ENCODE measurements at regions not wholly inside any gene's neighbourhood (a gene's known extent, or its start where the extent isn't known, plus 50 kb on each side); places are given as distances from the start of the nearest gene placed in this dataset.

DNA sequence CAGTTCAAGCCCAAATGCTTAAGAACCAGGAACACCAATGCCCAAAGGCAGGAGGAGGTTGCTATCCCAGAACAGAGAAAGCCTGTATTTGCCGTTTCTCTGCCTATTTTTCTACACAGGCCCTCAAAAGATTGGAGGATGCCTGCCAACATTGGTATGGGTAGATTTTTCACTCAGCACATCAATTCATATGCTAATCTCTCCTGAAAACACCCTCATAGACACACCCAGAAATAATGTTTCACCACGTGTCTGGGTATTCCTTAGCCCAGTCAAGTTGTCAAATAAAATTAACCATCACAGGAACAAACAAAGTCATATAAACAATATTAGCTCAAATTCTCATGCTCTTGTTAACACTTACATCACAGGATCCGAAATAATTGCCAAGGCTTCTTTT lies 121.9 kb downstream of the RGS21 start:
- H3K9ac ChIP-seq (ENCODE audit: low read length): no peak overlapping the region
- H2AK5ac ChIP-seq (ENCODE audit: low read length, severe bottlenecking): no peak overlapping the region
- no peaks in the 10 kb centered on the region for H3K36me3 ChIP-seq (ENCODE audit: control insufficient read depth in 1 of 2, insufficient read depth in 2 of 2, low read depth in 1 of 2, low read length in 2 of 2)
- H3K4me2 ChIP-seq (ENCODE audit: low read length, poor library complexity, severe bottlenecking): no peak overlapping the region
- no peak overlapping the region for H3K27ac ChIP-seq (ENCODE audit: low read length, poor library complexity, severe bottlenecking)
- no peak overlapping the region for H2BK5ac ChIP-seq (ENCODE audit: low read depth, low read length, poor library complexity, severe bottlenecking)
- H4K8ac ChIP-seq (ENCODE audit: low read length): no peak overlapping the region
- no peaks in the 10 kb centered on the region for H3K79me1 ChIP-seq (replicated peaks; ENCODE audit: low read length, poor library complexity, severe bottlenecking)
- no peak overlapping the region for H2BK15ac ChIP-seq (ENCODE audit: low read depth, poor library complexity, severe bottlenecking)
- peaks cover 3% of the 10 kb centered on the region for H3K4me1 ChIP-seq (ENCODE audit: control insufficient read depth, insufficient read depth, low read depth, low read length)
- H2BK120ac ChIP-seq (ENCODE audit: low read depth, low read length): no peak overlapping the region
- no peak overlapping the region for H3K4me3 ChIP-seq (ENCODE audit: insufficient read depth in 1 of 2, low read depth in 1 of 2, low read length in 2 of 2)
- DNase-seq: no peak
- no peak overlapping the region for H3K23ac ChIP-seq (ENCODE audit: low read length in 2 of 2)
- WGBS: 75% methylated on average over 3 of the region's 3 CpGs
- H4K91ac ChIP-seq (ENCODE audit: low read length): no peak overlapping the region
- no peak overlapping the region for H3K14ac ChIP-seq (ENCODE audit: low read length in 2 of 2)
- H3K4ac ChIP-seq (ENCODE audit: low read depth in 1 of 2, low read length in 2 of 2): no peak overlapping the region
- no peak overlapping the region for H2AFZ ChIP-seq (ENCODE audit: low read depth, low read length)
- no peak overlapping the region for H3K18ac ChIP-seq (ENCODE audit: low read depth in 1 of 2, low read length in 2 of 2)
- H3K9me3 ChIP-seq (ENCODE audit: control insufficient read depth, low read length): no peaks in the 10 kb centered on the region
- H2BK12ac ChIP-seq (ENCODE audit: low read length in 2 of 2): no peak overlapping the region
- no peaks in the 10 kb centered on the region for H3K27me3 ChIP-seq (ENCODE audit: control insufficient read depth in 1 of 2, insufficient read depth in 1 of 2, low read length in 2 of 2)

DNA sequence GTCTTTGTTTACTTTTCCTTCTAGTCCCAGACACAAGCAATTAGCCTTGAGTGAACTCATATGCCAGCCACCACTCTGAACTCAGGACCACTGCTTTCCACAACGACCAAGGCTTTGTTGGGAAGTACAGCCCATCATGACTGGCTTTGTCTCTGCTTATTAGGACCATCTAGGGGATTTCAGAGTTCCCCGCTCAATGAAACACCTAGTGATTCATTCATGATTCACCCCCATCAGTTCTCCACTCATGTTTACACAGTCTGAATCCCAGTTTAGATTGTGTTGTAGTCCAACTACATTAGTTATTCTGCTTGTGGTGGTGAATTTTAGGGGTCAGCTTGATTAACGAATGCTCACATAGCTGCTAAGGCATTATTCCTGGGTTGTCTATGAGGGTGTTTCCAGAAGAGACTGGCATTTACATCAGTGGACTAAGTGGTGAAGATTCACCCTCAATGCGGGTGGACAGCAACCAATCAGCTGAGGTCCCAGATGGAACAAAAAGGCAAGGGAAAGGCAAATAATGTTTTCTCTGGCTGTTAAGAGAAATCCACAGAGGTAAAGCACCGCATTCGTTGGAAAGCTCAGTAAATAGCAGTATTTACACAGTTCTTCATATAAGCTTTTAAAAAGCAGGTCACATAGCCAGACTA lies 122.7 kb downstream of the RGS21 start:
- no peak overlapping the region for H4K91ac ChIP-seq (ENCODE audit: low read length)
- no peak overlapping the region for H3K23ac ChIP-seq (ENCODE audit: low read length in 2 of 2)
- H3K14ac ChIP-seq (ENCODE audit: low read length in 2 of 2): no peak overlapping the region
- peak overlapping the region in 1 of 2 experiments; percentile 52 for H2BK12ac ChIP-seq (ENCODE audit: low read length in 2 of 2)
- H3K27me3 ChIP-seq (ENCODE audit: control insufficient read depth in 1 of 2, insufficient read depth in 1 of 2, low read length in 2 of 2): no peaks in the 10 kb centered on the region
- H3K4me2 ChIP-seq (ENCODE audit: low read length, poor library complexity, severe bottlenecking): no peak overlapping the region
- no peak overlapping the region for H3K9ac ChIP-seq (ENCODE audit: low read length)
- no peak overlapping the region for H3K27ac ChIP-seq (ENCODE audit: low read length, poor library complexity, severe bottlenecking)
- H3K9me3 ChIP-seq (ENCODE audit: control insufficient read depth, low read length): no peaks in the 10 kb centered on the region
- H3K4me3 ChIP-seq (ENCODE audit: insufficient read depth in 1 of 2, low read depth in 1 of 2, low read length in 2 of 2): no peak overlapping the region
- H3K4ac ChIP-seq (ENCODE audit: low read depth in 1 of 2, low read length in 2 of 2): no peak overlapping the region
- peak; percentile 84 for DNase-seq
- 60% methylated on average over 5 of the region's 6 CpGs for WGBS
- H2AK5ac ChIP-seq (ENCODE audit: low read length, severe bottlenecking): no peak overlapping the region
- H3K18ac ChIP-seq (ENCODE audit: low read depth in 1 of 2, low read length in 2 of 2): no peak overlapping the region
- H4K8ac ChIP-seq (ENCODE audit: low read length): no peak overlapping the region
- peaks cover 3% of the 10 kb centered on the region for H3K4me1 ChIP-seq (ENCODE audit: control insufficient read depth, insufficient read depth, low read depth, low read length)
- no peak overlapping the region for H2AFZ ChIP-seq (ENCODE audit: low read depth, low read length)
- H2BK15ac ChIP-seq (ENCODE audit: low read depth, poor library complexity, severe bottlenecking): no peak overlapping the region
- H2BK120ac ChIP-seq (ENCODE audit: low read depth, low read length): no peak overlapping the region
- H3K79me1 ChIP-seq (replicated peaks; ENCODE audit: low read length, poor library complexity, severe bottlenecking): no peaks in the 10 kb centered on the region
- H2BK5ac ChIP-seq (ENCODE audit: low read depth, low read length, poor library complexity, severe bottlenecking): no peak overlapping the region
- no peaks in the 10 kb centered on the region for H3K36me3 ChIP-seq (ENCODE audit: control insufficient read depth in 1 of 2, insufficient read depth in 2 of 2, low read depth in 1 of 2, low read length in 2 of 2)

- Histone ChIP-seq H3K14ac (ENCODE audit: low read length in 2 of 2) (no peak overlapping the region), H3K4ac (ENCODE audit: low read depth in 1 of 2, low read length in 2 of 2) (no peak overlapping the region), H4K91ac (ENCODE audit: low read length) (no peak overlapping the region), H3K27me3 (ENCODE audit: control insufficient read depth in 1 of 2, insufficient read depth in 1 of 2, low read length in 2 of 2) (no peaks in the 10 kb centered on the region), H2BK12ac (ENCODE audit: low read length in 2 of 2) (no peak overlapping the region), H2BK5ac (ENCODE audit: low read depth, low read length, poor library complexity, severe bottlenecking) (no peak overlapping the region), H3K79me1 (replicated peaks; ENCODE audit: low read length, poor library complexity, severe bottlenecking) (no peaks in the 10 kb centered on the region), H2BK15ac (ENCODE audit: low read depth, poor library complexity, severe bottlenecking) (no peak overlapping the region), H3K4me2 (ENCODE audit: low read length, poor library complexity, severe bottlenecking) (no peak overlapping the region), H3K4me3 (ENCODE audit: insufficient read depth in 1 of 2, low read depth in 1 of 2, low read length in 2 of 2) (no peak overlapping the region), H3K9me3 (ENCODE audit: control insufficient read depth, low read length) (no peaks in the 10 kb centered on the region), H3K18ac (ENCODE audit: low read depth in 1 of 2, low read length in 2 of 2) (no peak overlapping the region), H2BK120ac (ENCODE audit: low read depth, low read length) (no peak overlapping the region), H3K36me3 (ENCODE audit: control insufficient read depth in 1 of 2, insufficient read depth in 2 of 2, low read depth in 1 of 2, low read length in 2 of 2) (no peaks in the 10 kb centered on the region), H2AK5ac (ENCODE audit: low read length, severe bottlenecking) (no peak overlapping the region), H3K23ac (ENCODE audit: low read length in 2 of 2) (no peak overlapping the region), H4K8ac (ENCODE audit: low read length) (no peak overlapping the region), H3K4me1 (ENCODE audit: control insufficient read depth, insufficient read depth, low read depth, low read length) (peaks cover 3% of the 10 kb centered on the region), H3K9ac (ENCODE audit: low read length) (no peak overlapping the region), H3K27ac (ENCODE audit: low read length, poor library complexity, severe bottlenecking) (no peak overlapping the region), H2AFZ (ENCODE audit: low read depth, low read length) (no peak overlapping the region)
- 86% methylated on average over 2 of the region's 3 CpGs for WGBS
- DNase-seq: no peak
These were observed 124.7 kb downstream of the RGS21 start for GRCh38 chr1:192441492-192441891.

GRCh38 chr1:192442736-192443135 lies 125.9 kb downstream of the RGS21 start:
- Histone ChIP-seq H3K18ac (ENCODE audit: low read depth in 1 of 2, low read length in 2 of 2) (no peak overlapping the region), H3K9me3 (ENCODE audit: control insufficient read depth, low read length) (no peaks in the 10 kb centered on the region), H4K8ac (ENCODE audit: low read length) (no peak overlapping the region), H2BK12ac (ENCODE audit: low read length in 2 of 2) (no peak overlapping the region), H3K4me3 (ENCODE audit: insufficient read depth in 1 of 2, low read depth in 1 of 2, low read length in 2 of 2) (no peak overlapping the region), H2BK5ac (ENCODE audit: low read depth, low read length, poor library complexity, severe bottlenecking) (no peak overlapping the region), H3K27ac (ENCODE audit: low read length, poor library complexity, severe bottlenecking) (no peak overlapping the region), H4K91ac (ENCODE audit: low read length) (no peak overlapping the region), H2BK15ac (ENCODE audit: low read depth, poor library complexity, severe bottlenecking) (no peak overlapping the region), H3K23ac (ENCODE audit: low read length in 2 of 2) (no peak overlapping the region), H3K27me3 (ENCODE audit: control insufficient read depth in 1 of 2, insufficient read depth in 1 of 2, low read length in 2 of 2) (no peaks in the 10 kb centered on the region), H2AK5ac (ENCODE audit: low read length, severe bottlenecking) (no peak overlapping the region), H3K4me1 (ENCODE audit: control insufficient read depth, insufficient read depth, low read depth, low read length) (peaks cover 3% of the 10 kb centered on the region), H3K4me2 (ENCODE audit: low read length, poor library complexity, severe bottlenecking) (no peak overlapping the region), H3K4ac (ENCODE audit: low read depth in 1 of 2, low read length in 2 of 2) (no peak overlapping the region), H2BK120ac (ENCODE audit: low read depth, low read length) (no peak overlapping the region), H3K14ac (ENCODE audit: low read length in 2 of 2) (no peak overlapping the region), H2AFZ (ENCODE audit: low read depth, low read length) (no peak overlapping the region), H3K36me3 (ENCODE audit: control insufficient read depth in 1 of 2, insufficient read depth in 2 of 2, low read depth in 1 of 2, low read length in 2 of 2) (no peaks in the 10 kb centered on the region), H3K79me1 (replicated peaks; ENCODE audit: low read length, poor library complexity, severe bottlenecking) (no peaks in the 10 kb centered on the region), H3K9ac (ENCODE audit: low read length) (no peak overlapping the region)
- DNase-seq: peak; percentile 16
- 82% methylated on average over 2 of the region's 2 CpGs for WGBS
